H9 (cell line): ENCODE measurements at regions not wholly inside any gene's neighbourhood (a gene's known extent, or its start where the extent isn't known, plus 50 kb on each side); places are given as distances from the start of the nearest gene placed in this dataset.

Source experiments
- DNase-seq: peaks from one replicate; pipeline ENCODE4 v3.0.0-alpha.2; 2017
- H2AFZ ChIP-seq: one replicate; pipeline ENCODE4 v1.6.1; 2013; ENCODE audit warnings: mild to moderate bottlenecking, low read length, control low read depth, moderate library complexity
- H2AK5ac ChIP-seq: 2 replicates; pipeline ENCODE4 v1.6.1; 2013; ENCODE audit warnings: low read length, control low read depth, mixed read lengths; ENCODE audit not compliant: insufficient read length
- H2BK120ac ChIP-seq: one replicate; pipeline ENCODE4 v1.6.1; 2013; ENCODE audit warnings: low read depth, mild to moderate bottlenecking, low read length, control low read depth, inconsistent platforms; ENCODE audit not compliant: poor library complexity, severe bottlenecking
- H2BK12ac ChIP-seq: 2 replicates; pipeline ENCODE4 v1.6.1; 2013; ENCODE audit warnings: low read length, control low read depth, mixed read lengths, low read depth; ENCODE audit not compliant: insufficient read length
- H2BK15ac ChIP-seq: 2 replicates; pipeline ENCODE4 v1.6.1; 2013; ENCODE audit warnings: low read depth, low read length, control low read depth
- H2BK20ac ChIP-seq: one replicate; pipeline ENCODE4 v1.6.1; 2013; ENCODE audit warnings: low read depth, mild to moderate bottlenecking, low read length, control low read depth, inconsistent platforms; ENCODE audit not compliant: poor library complexity, severe bottlenecking
- H2BK5ac ChIP-seq: 2 replicates; pipeline ENCODE4 v1.6.1; 2013; ENCODE audit warnings: low read length, control low read depth, mixed read lengths; ENCODE audit not compliant: insufficient read length
- H3K14ac ChIP-seq: 2 replicates; pipeline ENCODE4 v1.6.1; 2013; ENCODE audit warnings: low read length, control low read depth; ENCODE audit not compliant: insufficient read depth
- H3K18ac ChIP-seq: 2 replicates; pipeline ENCODE4 v1.6.1; 2013; ENCODE audit warnings: low read depth, mild to moderate bottlenecking, mixed read lengths, low read length, control low read depth; ENCODE audit not compliant: insufficient read length
- H3K23ac ChIP-seq: 2 replicates; pipeline ENCODE4 v1.6.1; 2013; ENCODE audit warnings: low read length, control low read depth, mixed read lengths, low read depth; ENCODE audit not compliant: insufficient read length
- H3K23me2 ChIP-seq: 2 replicates; pipeline ENCODE4 v1.6.1; 2013; ENCODE audit warnings: low read depth, mild to moderate bottlenecking, mixed read lengths, low read length, control low read depth; ENCODE audit not compliant: insufficient read length, poor library complexity, severe bottlenecking
- H3K27ac ChIP-seq: 2 replicates; pipeline ENCODE4 v1.5.1; 2013; ENCODE audit warnings: low read length, control low read depth, mixed read lengths, low read depth; ENCODE audit not compliant: insufficient read length
- H3K27me3 ChIP-seq: 2 replicates; pipeline ENCODE4 v1.6.1; 2013; ENCODE audit warnings: low read length, control low read depth, inconsistent platforms; ENCODE audit not compliant: insufficient read depth
- H3K4ac ChIP-seq: 2 replicates; pipeline ENCODE4 v1.6.1; 2013; ENCODE audit warnings: low read depth, mild to moderate bottlenecking, control low read depth, inconsistent platforms, low read length, moderate library complexity
- H3K4me1 ChIP-seq: 2 replicates; pipeline ENCODE4 v1.6.1; 2013; ENCODE audit warnings: low read length, control low read depth, inconsistent platforms; ENCODE audit not compliant: insufficient read depth
- H3K4me2 ChIP-seq: 2 replicates; pipeline ENCODE4 v1.6.1; 2013; ENCODE audit warnings: low read length, control low read depth, mixed read lengths; ENCODE audit not compliant: insufficient read length, insufficient read depth
- H3K56ac ChIP-seq: 2 replicates; pipeline ENCODE4 v1.6.1; 2013; ENCODE audit warnings: low read depth, mild to moderate bottlenecking, mixed read lengths, low read length, control low read depth; ENCODE audit not compliant: insufficient read length
- H3K79me1 ChIP-seq: 2 replicates; pipeline ENCODE4 v1.6.1; 2013; ENCODE audit warnings: low read depth, mild to moderate bottlenecking, moderate library complexity, low read length, control low read depth, inconsistent platforms; ENCODE audit not compliant: insufficient read depth, poor library complexity, severe bottlenecking
- H3K79me2 ChIP-seq: 2 replicates; pipeline ENCODE4 v1.6.1; 2013; ENCODE audit warnings: low read length, control low read depth, inconsistent platforms; ENCODE audit not compliant: insufficient read depth
- H3K9ac ChIP-seq: 2 replicates; pipeline ENCODE4 v1.6.1; 2013; ENCODE audit warnings: low read length, control low read depth, mixed read lengths; ENCODE audit not compliant: insufficient read length; ENCODE audit errors: extremely low read depth
- H3K9me3 ChIP-seq: one replicate; pipeline ENCODE4 v1.6.1; 2013; ENCODE audit warnings: low read depth, low read length, inconsistent platforms; ENCODE audit not compliant: control insufficient read depth
- H3T11ph ChIP-seq: one replicate; pipeline ENCODE4 v1.6.1; 2013; ENCODE audit warnings: mild to moderate bottlenecking, low read length, control low read depth, inconsistent platforms
- H4K20me1 ChIP-seq: one replicate; pipeline ENCODE4 v1.6.1; 2013; ENCODE audit not compliant: control insufficient read depth, insufficient read length, insufficient read depth
- H4K5ac ChIP-seq: 2 replicates; pipeline ENCODE4 v1.6.1; 2013; ENCODE audit warnings: low read depth, mild to moderate bottlenecking, mixed read lengths, low read length, control low read depth; ENCODE audit not compliant: insufficient read length
- H4K8ac ChIP-seq: replicated peaks from 2 replicates; pipeline ENCODE4 v1.6.1; 2013; ENCODE audit warnings: low read length, control low read depth, mixed read lengths, low read depth; ENCODE audit not compliant: insufficient read length
- H4K91ac ChIP-seq: 2 replicates; pipeline ENCODE4 v1.6.1; 2013; ENCODE audit warnings: low read depth, mild to moderate bottlenecking, moderate library complexity, mixed read lengths, low read length, control low read depth; ENCODE audit not compliant: insufficient read length
- H3K27ac Mint-ChIP-seq, 3 experiments: 2 replicates in 2 of 3; 3 replicates in 1 of 3; pipeline ENCODE4 v1.8.0; 2020 to 2021; ENCODE audit warnings: mixed read lengths in 3 of 3, mild to moderate bottlenecking in 1 of 3, moderate library complexity in 1 of 3
- H3K27me3 Mint-ChIP-seq: 2 replicates; pipeline ENCODE4 v1.8.0; 2021; ENCODE audit warnings: low read depth, mild to moderate bottlenecking, moderate library complexity, mixed read lengths
- H3K36me3 Mint-ChIP-seq, 3 experiments: 2 replicates in 2 of 3; 3 replicates in 1 of 3; pipeline ENCODE4 v1.8.0; 2020 to 2021; ENCODE audit warnings: low read depth in 3 of 3, mixed read lengths in 3 of 3; ENCODE audit not compliant: insufficient read depth in 1 of 3
- H3K4me1 Mint-ChIP-seq, 2 experiments: 2 replicates each; pipeline ENCODE4 v1.8.0; 2020; ENCODE audit warnings: mixed read lengths in 2 of 2
- H3K4me3 Mint-ChIP-seq, 2 experiments: 2 replicates in 1 of 2; 3 replicates in 1 of 2; pipeline ENCODE4 v1.8.0; 2020 to 2021; ENCODE audit warnings: mild to moderate bottlenecking in 2 of 2, mixed read lengths in 2 of 2, moderate library complexity in 1 of 2
- H3K9me3 Mint-ChIP-seq, 2 experiments: 2 replicates in 1 of 2; 3 replicates in 1 of 2; pipeline ENCODE4 v1.8.0; 2020; ENCODE audit warnings: mild to moderate bottlenecking in 2 of 2, mixed read lengths in 2 of 2, moderate library complexity in 1 of 2
- CTCF ChIP-seq: fragments of 200-600 bp; sonication (generic); conservative IDR thresholded peaks from 3 replicates; pipeline ENCODE4 v1.8.0; 2021; ENCODE audit warnings: antibody characterized with exemption, mild to moderate bottlenecking
- WGBS: extraction: QIAGEN DNeasy Blood & Tissue Kit; methylation state at CpG from one replicate; pipeline ENCODE4 v1.1.7; 2013; ENCODE audit warnings: missing lambda C conversion rate, low lambda C conversion rate, mixed read lengths; ENCODE audit not compliant: insufficient read length; ENCODE audit errors: extremely low coverage; 5-methylcytosine and 5-hydroxymethylcytosine counted together

- Histone ChIP-seq H3K56ac (no peak overlapping the region), H3K23me2 (no peaks in the 10 kb centered on the region), H2BK15ac (no peak overlapping the region), H3K79me2 (no peaks in the 10 kb centered on the region), H3K9ac (no peak overlapping the region), H2BK12ac (no peak overlapping the region), H3T11ph (no peak overlapping the region), H2BK5ac (no peak overlapping the region), H2BK120ac (no peak overlapping the region), H4K5ac (no peak overlapping the region), H3K18ac (no peak overlapping the region), H2AFZ (no peak overlapping the region), H2AK5ac (no peak overlapping the region), H3K9me3 (no peaks in the 10 kb centered on the region), H3K79me1 (no peaks in the 10 kb centered on the region), H4K20me1 (no peaks in the 10 kb centered on the region), H3K4me1 (no peaks in the 10 kb centered on the region), H4K91ac (no peak overlapping the region), H3K4ac (no peak overlapping the region), H3K14ac (no peak overlapping the region), H2BK20ac (no peak overlapping the region), H3K27me3 (no peaks in the 10 kb centered on the region), H3K27ac (no peak overlapping the region), H3K4me2 (no peak overlapping the region), H3K23ac (no peak overlapping the region), H4K8ac (no peak overlapping the region)
- DNase-seq = no peak
- Mint-ChIP-seq H3K4me1 (peaks cover 33 to 35% of the 10 kb centered on the region in 2 experiments), H3K27ac (peak overlapping the region in 1 of 3 experiments; percentile 90; a peak in 2 of 7 replicates), H3K9me3 (no peaks in the 10 kb centered on the region), H3K4me3 (no peak overlapping the region), H3K27me3 (no peaks in the 10 kb centered on the region), H3K36me3 (no peaks in the 10 kb centered on the region; a peak in 1 of 7 replicates)
- WGBS = no CpG with 5 or more reads among the region's 7 CpGs
- TF ChIP-seq CTCF = no peak
Measured at GRCh38 chr5:160923411-160923810, 71.4 kb upstream of the ATP10B start.
